ENCODE measurements at regions not wholly inside any gene's neighbourhood (a gene's known extent, or its start where the extent isn't known, plus 50 kb on each side); places are given as distances from the start of the nearest gene placed in this dataset.

DNA sequence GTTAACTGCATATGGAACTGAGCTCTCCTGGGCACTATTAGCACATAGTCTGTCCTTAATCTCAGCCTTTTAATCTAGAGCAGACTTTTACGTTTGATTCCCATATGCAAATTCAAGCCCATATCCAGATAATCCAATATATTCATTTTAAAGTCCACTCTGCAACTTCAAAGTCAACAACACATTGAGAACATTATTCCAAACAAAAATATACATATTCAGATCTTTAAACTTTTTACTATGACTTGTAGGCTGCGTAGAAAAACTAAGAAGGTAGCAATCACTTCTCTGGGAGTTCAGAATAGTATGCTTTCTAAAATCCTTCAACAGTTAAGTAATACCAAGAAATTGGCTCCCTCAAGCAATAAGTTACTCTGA lies 499.4 kb downstream of the SPATA31D1 start:
- no peak for TF ChIP-seq POLR2A (IDR thresholded peaks at IDR 0.05)
- TF ChIP-seq, protein P1, sequence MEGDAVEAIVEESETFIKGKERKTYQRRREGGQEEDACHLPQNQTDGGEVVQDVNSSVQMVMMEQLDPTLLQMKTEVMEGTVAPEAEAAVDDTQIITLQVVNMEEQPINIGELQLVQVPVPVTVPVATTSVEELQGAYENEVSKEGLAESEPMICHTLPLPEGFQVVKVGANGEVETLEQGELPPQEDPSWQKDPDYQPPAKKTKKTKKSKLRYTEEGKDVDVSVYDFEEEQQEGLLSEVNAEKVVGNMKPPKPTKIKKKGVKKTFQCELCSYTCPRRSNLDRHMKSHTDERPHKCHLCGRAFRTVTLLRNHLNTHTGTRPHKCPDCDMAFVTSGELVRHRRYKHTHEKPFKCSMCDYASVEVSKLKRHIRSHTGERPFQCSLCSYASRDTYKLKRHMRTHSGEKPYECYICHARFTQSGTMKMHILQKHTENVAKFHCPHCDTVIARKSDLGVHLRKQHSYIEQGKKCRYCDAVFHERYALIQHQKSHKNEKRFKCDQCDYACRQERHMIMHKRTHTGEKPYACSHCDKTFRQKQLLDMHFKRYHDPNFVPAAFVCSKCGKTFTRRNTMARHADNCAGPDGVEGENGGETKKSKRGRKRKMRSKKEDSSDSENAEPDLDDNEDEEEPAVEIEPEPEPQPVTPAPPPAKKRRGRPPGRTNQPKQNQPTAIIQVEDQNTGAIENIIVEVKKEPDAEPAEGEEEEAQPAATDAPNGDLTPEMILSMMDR (IDR thresholded peaks at IDR 0.05) = no peak
- TF ChIP-seq EP300 (IDR thresholded peaks at IDR 0.05) = no peak

Data from suprapubic skin (tissue), 3 donors.